Subcutaneous abdominal adipose tissue (tissue), 5 donors: ENCODE measurements at regions not wholly inside any gene's neighbourhood (a gene's known extent, or its start where the extent isn't known, plus 50 kb on each side); places are given as distances from the start of the nearest gene placed in this dataset.
"Not testable (repeated sequence)": the region's sequence is repeated elsewhere in the genome, so short reads cannot be mapped to it uniquely, and the experiment has no call there.

ENCODE experiments used
- H3K27ac ChIP-seq: one replicate; pipeline ENCODE4 v1.7.0; 2013; ENCODE audit warnings: low read depth, mild to moderate bottlenecking, inconsistent platforms, low read length, moderate library complexity
- H3K27me3 ChIP-seq, 5 donors: one replicate each; pipeline ENCODE4 v1.7.0; 2013; ENCODE audit warnings: low read length in 5 of 5, inconsistent platforms in 1 of 5; ENCODE audit not compliant: control insufficient read depth in 5 of 5, insufficient read depth in 4 of 5
- H3K36me3 ChIP-seq, 5 donors: one replicate each; pipeline ENCODE4 v1.7.0; 2013; ENCODE audit warnings: low read length in 5 of 5; ENCODE audit not compliant: control insufficient read depth in 5 of 5, insufficient read depth in 5 of 5
- H3K4me1 ChIP-seq, 5 donors: one replicate each; pipeline ENCODE4 v1.7.0; 2013; ENCODE audit warnings: low read length in 5 of 5, mild to moderate bottlenecking in 3 of 5, moderate library complexity in 1 of 5; ENCODE audit not compliant: control insufficient read depth in 5 of 5, insufficient read depth in 5 of 5
- H3K4me3 ChIP-seq, 5 donors: one replicate each; pipeline ENCODE4 v1.7.0; 2013; ENCODE audit warnings: low read length in 5 of 5, low read depth in 1 of 5
- H3K9ac ChIP-seq, 5 donors: one replicate each; pipeline ENCODE4 v1.7.0; 2013; ENCODE audit warnings: low read length in 5 of 5, mild to moderate bottlenecking in 4 of 5, moderate library complexity in 3 of 5
- H3K9me3 ChIP-seq, 5 donors: one replicate each; pipeline ENCODE4 v1.7.0; 2013; ENCODE audit warnings: low read length in 5 of 5; ENCODE audit not compliant: control insufficient read depth in 5 of 5
- donor health status: healthy.
- donor health status: healthy.
- donor health status: healthy.
- donor health status: healthy.
- donor health status: healthy.

GRCh38 chr6:14231071-14231483 is 113.5 kb downstream of the CD83 start:
- Histone ChIP-seq H3K4me1 (no peaks in the 10 kb centered on the region), H3K9me3 (peaks cover 0 to 3% (median 2%) of the 10 kb centered on the region in 5 donors), H3K27ac (no peak overlapping the region), H3K4me3 (no peak overlapping the region), H3K27me3 (no peaks in the 10 kb centered on the region), H3K9ac (no peak overlapping the region), H3K36me3 (no peaks in the 10 kb centered on the region)

GRCh38 chr6:14231501-14232280 is 114.1 kb downstream of the CD83 start:
- H3K27ac ChIP-seq, result no peak overlapping the region
- H3K27me3 ChIP-seq, result no peaks in the 10 kb centered on the region
- H3K4me1 ChIP-seq, result no peaks in the 10 kb centered on the region

DNA sequence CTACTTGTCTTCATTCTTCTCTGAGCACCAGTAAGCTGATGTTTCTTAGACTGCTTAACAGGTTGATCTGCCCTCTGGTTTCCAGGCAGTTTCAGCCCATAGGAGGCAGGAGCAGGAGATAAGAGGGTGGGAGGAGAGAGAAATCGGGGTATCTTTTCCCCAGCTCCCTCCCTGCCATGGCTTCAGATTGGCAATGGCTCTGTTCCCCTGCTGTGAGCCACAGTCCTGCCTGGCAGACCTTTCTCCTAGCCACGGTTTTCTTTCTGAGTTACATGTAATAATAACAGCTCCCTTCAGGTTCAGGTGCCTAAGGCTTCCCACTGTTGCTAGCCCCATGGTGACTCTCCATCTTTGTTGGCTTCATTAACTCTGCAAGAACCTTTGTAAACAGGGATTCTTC is 115.3 kb downstream of the CD83 start:
- H3K36me3 ChIP-seq, result no peaks in the 10 kb centered on the region
- H3K27me3 ChIP-seq, result no peaks in the 10 kb centered on the region
- no peaks in the 10 kb centered on the region for H3K9me3 ChIP-seq
- H3K4me3 ChIP-seq, result no peak overlapping the region
- H3K27ac ChIP-seq, result no peak overlapping the region
- no peak overlapping the region for H3K9ac ChIP-seq
- H3K4me1 ChIP-seq, result no peaks in the 10 kb centered on the region

More at GRCh38 chr6:14231501-14232280, 114.1 kb downstream of the CD83 start:
- Histone ChIP-seq H3K9ac (no peak overlapping the region), H3K36me3 (no peaks in the 10 kb centered on the region), H3K4me3 (no peak overlapping the region), H3K9me3 (no peaks in the 10 kb centered on the region)

GRCh38 chr6:14235653-14236356 is 118.2 kb downstream of the CD83 start:
- no peaks in the 10 kb centered on the region for H3K9me3 ChIP-seq
- no peaks in the 10 kb centered on the region for H3K4me1 ChIP-seq
- H3K27me3 ChIP-seq, result no peaks in the 10 kb centered on the region
- H3K36me3 ChIP-seq, result no peaks in the 10 kb centered on the region
- H3K4me3 ChIP-seq, result no peak overlapping the region
- no peak overlapping the region for H3K27ac ChIP-seq
- H3K9ac ChIP-seq, result no peak overlapping the region

- Histone ChIP-seq H3K4me1 (no peaks in the 10 kb centered on the region), H3K4me3 (no peak overlapping the region), H3K27me3 (no peaks in the 10 kb centered on the region), H3K27ac (no peak overlapping the region), H3K36me3 (no peaks in the 10 kb centered on the region), H3K9me3 (no peaks in the 10 kb centered on the region), H3K9ac (no peak overlapping the region)
These were observed 121.5 kb downstream of the CD83 start for GRCh38 chr6:14239097-14239496.

GRCh38 chr6:14240411-14241166 is 123.0 kb downstream of the CD83 start:
- Histone ChIP-seq H3K9me3 (no peaks in the 10 kb centered on the region), H3K27ac (no peak overlapping the region)

DNA sequence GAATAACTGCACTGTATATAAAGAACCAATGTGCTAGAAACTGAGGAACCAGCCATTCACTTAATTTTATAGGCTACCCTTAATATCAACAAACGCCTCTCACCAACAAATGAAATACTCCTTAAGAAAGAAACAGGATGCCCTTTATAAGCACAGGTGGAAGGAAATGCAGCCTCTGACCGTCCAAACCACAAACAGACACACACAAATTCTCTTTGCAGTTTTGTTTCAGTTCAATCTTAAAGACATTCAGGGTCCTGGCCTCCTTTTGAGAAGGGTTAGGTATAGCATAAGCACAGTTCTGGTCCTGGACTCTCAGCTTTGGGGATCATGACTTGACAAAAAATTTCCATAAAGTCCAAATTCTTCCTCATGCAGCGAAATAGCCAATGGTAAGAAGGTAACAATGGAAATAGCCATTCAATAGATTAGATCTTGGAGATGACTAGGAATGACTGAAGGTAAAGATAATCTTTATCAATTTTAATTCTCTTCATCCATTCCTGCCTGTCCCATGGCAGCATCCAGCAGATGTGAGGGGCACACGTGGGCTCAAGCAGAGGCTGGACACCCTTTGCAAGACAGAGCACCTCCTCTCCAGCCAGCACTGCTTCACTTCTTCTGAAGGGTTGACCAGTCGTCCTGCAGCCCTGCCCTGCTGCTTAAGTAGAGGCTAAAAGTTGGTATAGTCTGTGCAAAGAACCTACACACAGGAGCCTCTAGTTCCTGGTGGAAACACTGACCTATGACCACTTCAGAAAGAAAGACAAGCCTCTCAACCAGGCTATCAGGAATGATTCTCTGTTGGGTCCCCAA is 123.9 kb downstream of the CD83 start:
- Histone ChIP-seq H3K27ac (no peak overlapping the region), H3K4me3 (no peak overlapping the region), H3K9me3 (no peaks in the 10 kb centered on the region), H3K4me1 (no peaks in the 10 kb centered on the region), H3K36me3 (no peaks in the 10 kb centered on the region), H3K27me3 (no peaks in the 10 kb centered on the region), H3K9ac (no peak overlapping the region)

More at GRCh38 chr6:14240411-14241166, 123.0 kb downstream of the CD83 start:
- no peaks in the 10 kb centered on the region for H3K36me3 ChIP-seq
- H3K4me1 ChIP-seq, result no peaks in the 10 kb centered on the region
- no peaks in the 10 kb centered on the region for H3K27me3 ChIP-seq
- H3K9ac ChIP-seq, result no peak overlapping the region
- H3K4me3 ChIP-seq, result no peak overlapping the region

- H3K4me3 ChIP-seq, H3K9ac ChIP-seq, H3K9me3 ChIP-seq, H3K27ac ChIP-seq, H3K4me1 ChIP-seq, H3K27me3 ChIP-seq, H3K36me3 ChIP-seq: not testable (repeated sequence)
These were observed 125.3 kb downstream of the CD83 start for GRCh38 chr6:14242912-14243311.

- Histone ChIP-seq H3K36me3 (no peaks in the 10 kb centered on the region), H3K4me3 (no peak overlapping the region), H3K9me3 (no peaks in the 10 kb centered on the region), H3K27ac (no peak overlapping the region), H3K27me3 (no peaks in the 10 kb centered on the region), H3K4me1 (no peaks in the 10 kb centered on the region), H3K9ac (no peak overlapping the region)
These were observed 126.0 kb downstream of the CD83 start for GRCh38 chr6:14243597-14243996.
